ENCODE measurements at regions not wholly inside any gene's neighbourhood (a gene's known extent, or its start where the extent isn't known, plus 50 kb on each side); places are given as distances from the start of the nearest gene placed in this dataset.
A peak's percentile ranks its signal among the peaks of the same experiment; 100 is the strongest.
"Not testable (repeated sequence)": the region's sequence is repeated elsewhere in the genome, so short reads cannot be mapped to it uniquely, and the experiment has no call there.

GRCh38 chr10:109633846-109634245 lies 289.5 kb downstream of the XPNPEP1 start:
- no peak for DNase-seq

- not testable (repeated sequence) for DNase-seq
Observed at GRCh38 chr10:109633017-109633416, 290.3 kb downstream of the XPNPEP1 start.

DNA sequence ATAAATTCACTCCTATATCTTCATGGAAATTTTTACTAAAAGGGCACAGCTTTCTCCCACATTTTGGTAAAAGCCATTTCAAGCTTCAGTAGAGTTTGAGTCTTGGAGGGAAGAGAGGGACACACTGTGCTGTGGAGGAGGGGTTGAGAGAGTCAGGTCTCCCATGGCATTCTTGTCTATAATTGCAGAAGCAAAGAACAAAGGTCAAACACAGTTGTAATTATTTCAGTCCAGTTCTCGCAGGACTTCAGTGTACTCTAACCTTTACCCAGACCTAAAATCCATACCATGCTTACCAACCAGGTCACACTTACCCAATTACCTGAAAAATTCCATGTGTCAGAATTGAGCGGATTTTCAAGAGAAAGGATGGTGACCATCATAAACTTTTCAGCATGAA lies 298.4 kb downstream of the XPNPEP1 start:
- DNase-seq: no peak

GRCh38 chr10:109622566-109622965 lies 300.7 kb downstream of the XPNPEP1 start:
- no peak for DNase-seq

GRCh38 chr10:109620396-109620795 lies 302.9 kb downstream of the XPNPEP1 start:
- no peak for DNase-seq

GRCh38 chr10:109619914-109620313 lies 303.4 kb downstream of the XPNPEP1 start:
- no peak for DNase-seq

DNA sequence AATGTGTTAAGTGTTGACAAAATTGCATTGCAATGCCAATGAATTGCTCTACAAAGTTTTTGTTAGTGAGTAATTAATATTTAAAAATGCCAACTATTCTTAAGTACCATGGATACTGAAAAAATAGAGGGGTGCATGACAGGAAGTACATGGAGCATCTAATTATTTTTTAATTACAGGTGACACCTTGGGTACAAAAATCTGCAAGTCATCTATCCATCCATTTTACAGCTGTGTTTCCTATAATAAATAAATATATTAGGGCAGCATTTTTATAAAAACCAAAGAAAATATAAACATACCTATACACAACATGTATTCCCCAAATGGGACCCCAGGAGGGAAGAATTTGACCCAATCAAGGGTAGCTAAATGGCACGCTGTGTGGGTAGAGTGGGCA lies 304.6 kb downstream of the XPNPEP1 start:
- DNase-seq: no peak

- DNase-seq: no peak
Observed at GRCh38 chr10:109618301-109618700, 305.0 kb downstream of the XPNPEP1 start.

GRCh38 chr10:109616359-109616980 lies 306.8 kb downstream of the XPNPEP1 start:
- no peak for DNase-seq

DNA sequence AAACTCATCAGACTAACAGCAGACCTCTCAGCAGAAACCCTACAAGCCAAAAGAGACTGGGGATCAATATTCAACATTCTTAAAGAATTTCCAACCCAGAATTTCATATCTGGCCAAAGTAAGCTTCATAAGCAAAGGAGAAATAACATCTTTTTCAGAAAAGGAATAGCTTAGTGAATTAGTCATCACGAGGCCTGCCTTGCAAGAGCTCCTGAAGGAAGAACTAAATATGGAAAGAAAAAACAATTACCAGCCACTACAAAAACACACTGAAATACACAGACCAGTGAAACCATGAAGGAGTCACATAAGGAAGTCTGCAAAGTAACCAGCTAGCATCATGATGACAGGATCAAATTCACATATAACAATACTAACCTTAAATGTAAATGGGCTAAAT lies 328.0 kb downstream of the XPNPEP1 start:
- not testable (repeated sequence) for DNase-seq

DNA sequence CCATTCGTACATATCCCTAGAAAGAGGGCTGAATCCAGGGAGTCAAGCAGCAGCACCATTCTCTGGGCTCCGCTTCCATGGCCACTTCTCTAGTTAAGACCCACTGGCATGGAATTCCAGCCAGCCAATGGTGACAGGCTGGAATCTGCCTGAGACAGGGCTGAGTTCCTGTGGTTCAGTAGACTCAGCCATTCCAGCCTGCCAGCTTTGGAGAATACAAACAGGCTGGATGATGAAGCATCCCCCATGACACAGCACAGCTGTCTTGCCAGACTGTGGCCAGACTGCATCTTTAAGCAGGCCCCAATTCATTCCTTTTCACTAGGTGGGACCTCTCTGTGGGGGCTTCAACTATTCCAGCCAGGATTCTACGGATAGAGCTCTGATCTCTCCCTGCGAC lies 329.6 kb downstream of the XPNPEP1 start:
- no peak for DNase-seq

DNA sequence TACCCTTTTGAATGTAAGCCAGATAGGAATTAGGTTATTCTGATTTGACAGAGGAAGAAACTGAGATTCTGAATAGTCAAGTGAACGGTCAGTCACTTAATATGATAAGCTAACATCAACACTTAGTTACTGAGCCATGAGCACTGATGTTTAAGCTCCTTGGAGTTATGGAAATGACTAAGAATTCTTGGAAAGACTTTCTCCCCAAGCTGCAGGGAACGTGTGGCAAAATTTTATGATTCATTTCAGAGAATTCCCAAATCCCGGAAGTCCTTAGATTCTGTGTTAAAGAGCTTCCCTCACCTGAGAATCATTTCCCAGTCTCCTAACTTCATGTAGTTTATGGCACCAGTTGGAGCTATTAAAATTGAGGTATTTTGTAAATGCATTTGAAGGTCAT lies 330.9 kb downstream of the XPNPEP1 start:
- no peak for DNase-seq

GRCh38 chr10:109591601-109592000 lies 331.7 kb downstream of the XPNPEP1 start:
- no peak for DNase-seq

DNA sequence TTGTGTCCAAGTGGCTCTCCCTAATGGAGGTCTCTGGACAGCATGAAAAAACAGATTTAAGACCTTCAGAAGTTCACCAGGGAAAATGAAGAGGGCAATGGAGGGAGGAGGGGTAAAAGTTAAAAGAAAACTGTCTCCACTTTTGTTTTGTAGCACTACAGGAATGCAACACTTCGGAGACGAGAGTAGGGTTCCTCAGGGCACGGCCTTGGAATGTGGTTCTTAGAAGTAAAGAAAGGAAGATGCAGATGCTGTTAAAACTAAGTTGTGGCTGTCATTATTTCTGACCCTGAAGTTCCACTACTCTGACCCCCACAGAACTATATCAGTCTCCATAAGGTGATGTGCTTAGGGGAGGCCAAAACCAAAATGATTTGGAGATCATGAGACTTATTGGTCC lies 335.1 kb downstream of the XPNPEP1 start:
- DNase-seq: no peak

GRCh38 chr10:109587366-109587765 lies 335.9 kb downstream of the XPNPEP1 start:
- DNase-seq: no peak

- no peak for DNase-seq
Observed at GRCh38 chr10:109556399-109556798, 366.9 kb downstream of the XPNPEP1 start.

- not testable (repeated sequence) for DNase-seq
Observed at GRCh38 chr10:109542050-109542603, 381.2 kb downstream of the XPNPEP1 start.

DNA sequence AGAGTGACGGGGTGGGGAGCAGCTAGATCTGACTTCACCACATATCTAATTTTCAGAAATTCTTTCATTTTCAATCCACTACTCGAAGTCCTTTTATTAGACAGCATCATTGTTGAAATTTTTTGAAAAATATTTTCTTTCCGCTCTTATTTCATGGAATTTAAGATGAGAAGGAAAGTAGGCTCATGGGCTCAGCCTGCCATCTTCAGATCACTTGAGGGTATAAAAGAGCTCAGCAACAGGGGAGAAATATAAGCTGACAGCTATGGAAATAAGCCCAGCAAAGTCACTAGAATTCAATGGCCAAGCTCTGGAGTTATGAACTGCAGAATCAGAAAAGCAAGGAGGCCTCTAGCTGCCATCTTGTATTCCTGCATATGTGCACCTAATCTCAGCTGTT lies 389.1 kb downstream of the XPNPEP1 start:
- DNase-seq: no peak

DNA sequence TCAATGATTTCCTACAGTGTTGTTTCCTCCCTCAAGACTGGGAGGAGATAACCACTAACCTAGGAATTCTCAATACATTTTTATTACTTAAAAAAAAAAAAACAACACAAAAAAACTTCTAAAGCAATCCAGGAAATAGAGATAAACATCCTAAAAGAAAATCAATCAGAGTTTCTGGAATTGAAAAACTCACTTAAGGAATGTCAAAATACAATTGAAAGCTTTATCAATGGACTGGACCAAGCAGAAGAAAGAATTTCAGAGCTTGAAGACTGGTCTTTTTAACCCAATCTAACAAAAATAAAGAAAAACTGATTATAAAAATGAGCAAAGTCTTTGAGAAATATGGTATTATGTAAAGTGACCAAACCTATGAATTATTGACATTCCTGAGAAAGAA lies 394.1 kb downstream of the XPNPEP1 start:
- no peak for DNase-seq

- DNase-seq: no peak
Observed at GRCh38 chr10:109517748-109518147, 405.6 kb downstream of the XPNPEP1 start.

DNA sequence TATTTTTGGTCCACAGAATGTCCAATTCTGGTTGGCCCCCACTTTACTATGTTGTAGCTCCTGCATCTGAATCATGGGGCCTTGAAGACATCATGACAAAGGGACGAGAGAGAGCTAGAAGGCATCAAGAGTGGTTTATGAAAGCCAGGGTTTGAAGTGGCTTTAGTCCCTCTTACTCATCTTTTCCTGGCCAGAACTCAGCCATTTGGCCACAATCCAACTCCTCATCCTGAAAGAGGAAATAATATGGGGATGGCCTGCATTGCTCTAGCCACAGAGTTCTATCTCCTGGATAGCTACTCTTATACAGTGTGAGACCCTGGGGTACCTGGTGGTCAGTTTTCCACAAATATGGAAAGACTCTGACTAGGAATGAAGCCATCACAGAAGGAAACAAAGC lies 418.9 kb downstream of the XPNPEP1 start:
- DNase-seq: peak; percentile 47

DNA sequence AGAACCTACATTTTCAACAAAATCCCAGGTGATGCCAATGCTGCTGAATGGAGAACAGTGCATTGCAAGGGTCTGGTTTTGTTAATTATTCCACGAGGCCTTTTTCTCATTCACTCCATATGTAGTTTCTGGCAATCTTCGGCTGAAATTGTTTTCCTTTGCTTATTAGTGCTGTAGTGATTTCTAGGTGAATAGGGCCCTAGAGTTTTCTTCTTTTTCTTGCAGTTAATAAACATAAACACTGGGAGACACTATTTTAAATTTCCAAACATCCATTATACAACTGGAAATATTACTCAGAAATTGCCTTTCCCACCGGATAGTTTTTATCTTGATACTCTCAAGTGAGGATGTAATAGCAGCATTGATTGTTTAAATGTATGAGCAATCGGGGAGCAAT lies 435.6 kb downstream of the XPNPEP1 start:
- DNase-seq: no peak

- no peak for DNase-seq
Observed at GRCh38 chr10:109480836-109481235, 442.5 kb downstream of the XPNPEP1 start.

GRCh38 chr10:109475711-109476421 lies 447.4 kb downstream of the XPNPEP1 start:
- no peak for DNase-seq

GRCh38 chr10:109474812-109475211 lies 448.5 kb downstream of the XPNPEP1 start:
- no peak for DNase-seq

Measured in MV-4-11 (cell line).